HCT116 (cell line): ENCODE measurements at regions not wholly inside any gene's neighbourhood (a gene's known extent, or its start where the extent isn't known, plus 50 kb on each side); places are given as distances from the start of the nearest gene placed in this dataset.

Experiments used
- ATAC-seq: fragments of 200-7000 bp; cut with Tn5 transposase; 2 replicates; pipeline ENCODE4 v1.9.1; 2020; ENCODE audit warnings: mild to moderate bottlenecking, moderate library complexity
- BruUV-seq: library from RNA; stranded (reverse); fragments of 400-500 nt; replicated peaks from 2 replicates; lab custom pipeline; 2021; lab: Mats Ljungman, UMichigan
- CTCF ChIA-PET: fragments of 300-600 bp; sonication (Branson Sonifier 250); formaldehyde crosslinking; loops from one replicate; lab custom pipeline; 2021; ENCODE audit warnings: antibody characterized with exemption; lab: Charles Lee
- POLR2A ChIA-PET: fragments of 300-600, 350-600 bp; sonication (Branson Sonifier 250); formaldehyde crosslinking; loops from one replicate; lab custom pipeline; 2021; ENCODE audit warnings: antibody characterized with exemption; lab: Charles Lee
- RAD21 ChIA-PET, 2 experiments: fragments of 300-600 bp; sonication (Branson Sonifier 250); formaldehyde crosslinking; loops; one replicate each; lab custom pipeline; 2023; ENCODE audit warnings: low total read pairs in 2 of 2; ENCODE audit not compliant: uncharacterized antibody in 2 of 2, unreplicated experiment in 2 of 2, low non-redundant PET in 1 of 2; lab: Charles Lee
- DNase-seq: peaks from one replicate; pipeline ENCODE4 v3.0.0-alpha.2; 2010; ENCODE audit warnings: low read depth, low spot score
- H2AFZ ChIP-seq: fragments of 200-600 bp; shearing (Covaris generic), sonication (generic); 2 replicates; pipeline ENCODE4 v1.6.1; 2017; ENCODE audit warnings: low read depth, mixed run types, mixed read lengths, antibody characterized with exemption, low read length; ENCODE audit not compliant: poor library complexity, severe bottlenecking
- H3K27ac ChIP-seq: 2 replicates; pipeline ENCODE4 v1.5.1; 2012; ENCODE audit warnings: low read depth, low read length
- H3K27me3 ChIP-seq: fragments of 200-600 bp; sonication (generic); 2 replicates; pipeline ENCODE4 v1.6.1; 2016; ENCODE audit warnings: mixed run types, low read length, mixed read lengths; ENCODE audit not compliant: insufficient read depth
- H3K36me3 ChIP-seq, 2 experiments: fragments of 200-500 bp in 1 of 2; fragments of 200-600 bp in 1 of 2; sonication (Bioruptor generic) in 1 of 2; sonication (generic) in 1 of 2; 2 replicates each; pipeline versions ENCODE4 v1.5.1 to v1.6.1; 2014 to 2016; ENCODE audit warnings: low read length in 2 of 2, inconsistent platforms in 1 of 2, mixed read lengths in 1 of 2, mixed run types in 1 of 2; ENCODE audit not compliant: insufficient read depth in 2 of 2, control insufficient read depth in 1 of 2
- H3K4me1 ChIP-seq, 2 experiments: fragments of 200-600 bp in 1 of 2; sonication (generic) in 1 of 2; 2 replicates each; pipeline versions ENCODE4 v1.5.1 to v1.6.1; 2012 to 2017; ENCODE audit warnings: low read length in 2 of 2, inconsistent platforms in 1 of 2, mild to moderate bottlenecking in 1 of 2, mixed read lengths in 1 of 2, mixed run types in 1 of 2, moderate library complexity in 1 of 2; ENCODE audit not compliant: insufficient read depth in 2 of 2, control insufficient read depth in 1 of 2
- H3K4me2 ChIP-seq: fragments of 200-600 bp; sonication (generic); 2 replicates; pipeline ENCODE4 v1.6.1; 2017; ENCODE audit warnings: mixed run types, low read length, mixed read lengths
- H3K4me3 ChIP-seq, 2 experiments: fragments of 200-600 bp in 1 of 2; sonication (generic) in 1 of 2; replicated peaks in 1 of 2; 2 replicates each; pipeline ENCODE4 v1.5.1; 2011 to 2016; ENCODE audit warnings: low read length in 2 of 2, control low read depth in 1 of 2, low read depth in 1 of 2, mild to moderate bottlenecking in 1 of 2, mixed read lengths in 1 of 2, mixed run types in 1 of 2
- H3K79me2 ChIP-seq: fragments of 200-600 bp; sonication (generic); 2 replicates; pipeline ENCODE4 v1.6.1; 2017; ENCODE audit warnings: mild to moderate bottlenecking, mixed run types, low read length, moderate library complexity, mixed read lengths; ENCODE audit not compliant: insufficient read depth
- H3K9ac ChIP-seq: fragments of 200-600 bp; sonication (generic); 2 replicates; pipeline ENCODE4 v1.6.1; 2016; ENCODE audit warnings: low read length, mixed read lengths
- H3K9me2 ChIP-seq: fragments of 200-600 bp; sonication (generic), shearing (Covaris generic); 2 replicates; pipeline ENCODE4 v1.6.1; 2017; ENCODE audit warnings: mixed run types, mild to moderate bottlenecking, moderate library complexity; ENCODE audit not compliant: insufficient read depth
- H3K9me3 ChIP-seq, 2 experiments: fragments of 200-500 bp in 1 of 2; fragments of 200-600 bp in 1 of 2; sonication (Bioruptor generic) in 1 of 2; sonication (generic) in 1 of 2; 2 replicates each; pipeline ENCODE4 v1.6.1; 2014 to 2017; ENCODE audit warnings: low read length in 2 of 2, mixed read lengths in 2 of 2, inconsistent platforms in 1 of 2, low read depth in 1 of 2, mild to moderate bottlenecking in 1 of 2, mixed run types in 1 of 2, moderate library complexity in 1 of 2; ENCODE audit not compliant: control insufficient read depth in 1 of 2, insufficient read depth in 1 of 2
- H4K20me1 ChIP-seq: fragments of 200-600 bp; sonication (generic), shearing (Covaris generic); 2 replicates; pipeline ENCODE4 v1.6.1; 2017; ENCODE audit warnings: mixed run types, mild to moderate bottlenecking, moderate library complexity; ENCODE audit not compliant: insufficient read depth
- ATF3 ChIP-seq: IDR thresholded peaks from 2 replicates; pipeline ENCODE4 v1.6.1; 2012
- CBX3 ChIP-seq: IDR thresholded peaks from 2 replicates; pipeline ENCODE4 v1.6.1; 2012; ENCODE audit warnings: low read depth
- CTCF ChIP-seq, 3 experiments: fragments of 200-600 bp in 1 of 3; sonication (generic) in 1 of 3; IDR thresholded peaks in 2 of 3; conservative IDR thresholded peaks in 1 of 3; 2 replicates each; pipeline ENCODE4 v1.5.1; 2012 to 2017; ENCODE audit warnings: low read depth in 2 of 3, low read length in 2 of 3, antibody characterized with exemption in 1 of 3, borderline replicate concordance in 1 of 3, control low read depth in 1 of 3, mild to moderate bottlenecking in 1 of 3, mixed read lengths in 1 of 3, mixed run types in 1 of 3, moderate library complexity in 1 of 3; ENCODE audit not compliant: insufficient read depth in 1 of 3
- EZH2phosphoT487 ChIP-seq: fragments of 200-600 bp; IDR thresholded peaks from 2 replicates; pipeline ENCODE4 v1.6.1; 2018; ENCODE audit warnings: antibody characterized with exemption, borderline replicate concordance
- FOSL1 ChIP-seq: IDR thresholded peaks from 2 replicates; pipeline ENCODE4 v1.6.1; 2012; ENCODE audit warnings: low read depth
- MAX ChIP-seq: IDR thresholded peaks from 2 replicates; pipeline ENCODE4 v1.6.1; 2012
- RAD21 ChIP-seq: IDR thresholded peaks from 2 replicates; pipeline ENCODE4 v1.6.1; 2012; ENCODE audit warnings: low read depth, mild to moderate bottlenecking
- ZBTB33 ChIP-seq: IDR thresholded peaks from 2 replicates; pipeline ENCODE4 v1.6.1; 2011; ENCODE audit warnings: mild to moderate bottlenecking, low read length, moderate library complexity; ENCODE audit not compliant: insufficient replicate concordance; ENCODE audit errors: extremely low read depth
- intact Hi-C: fragments of 100-400 bp; cut with micrococcal nuclease; formaldehyde crosslinking; loops from 2 replicates; pipeline ENCODE4 v1.10.0; 2022

GRCh38 chr4:84221704-84222103, 277.4 kb downstream of the NKX6-1 start:
- ChIA-PET POLR2A (no interaction called here), RAD21 (no interaction called here), CTCF (no interaction called here)
- Histone ChIP-seq H3K4me1 (no peaks in the 10 kb centered on the region), H3K4me2 (no peak overlapping the region), H3K27ac (no peak overlapping the region), H3K4me3 (no peak overlapping the region), H3K36me3 (no peaks in the 10 kb centered on the region), H3K9ac (no peak overlapping the region), H3K27me3 (no peaks in the 10 kb centered on the region), H2AFZ (no peak overlapping the region), H3K79me2 (no peaks in the 10 kb centered on the region), H4K20me1 (no peaks in the 10 kb centered on the region), H3K9me2 (no peaks in the 10 kb centered on the region), H3K9me3 (no peaks in the 10 kb centered on the region)
- TF ChIP-seq ZBTB33 (no peak), ATF3 (no peak), RAD21 (no peak), MAX (no peak), CTCF (IDR thresholded peaks at IDR 0.05 in 2 of 3, conservative IDR thresholded peaks at IDR 0.05 in 1 of 3; ENCODE audit: borderline replicate concordance in 1 of 3, insufficient read depth in 1 of 3, low read depth in 2 of 3, low read length in 2 of 3) (no peak), FOSL1 (no peak), CBX3 (no peak), EZH2phosphoT487 (no peak)
- no peak for ATAC-seq
- no TSS peak for BruUV-seq
- intact Hi-C loops = no loop called here
- no peak for DNase-seq
